Left ventricle myocardium inferior (tissue), 1 donor: ENCODE measurements at regions not wholly inside any gene's neighbourhood (a gene's known extent, or its start where the extent isn't known, plus 50 kb on each side); places are given as distances from the start of the nearest gene placed in this dataset.

Experiments used
- DNase-seq: peaks from one replicate; pipeline ENCODE4 v3.0.0-alpha.2; 2020
- H3K27ac ChIP-seq: fragments of 200-600 bp; replicated peaks from 2 replicates; pipeline ENCODE4 v1.8.0; 2021
- H3K27me3 ChIP-seq: fragments of 200-600 bp; 2 replicates; pipeline ENCODE4 v1.8.0; 2021; ENCODE audit warnings: low read depth
- H3K36me3 ChIP-seq: fragments of 200-600 bp; 2 replicates; pipeline ENCODE4 v1.8.0; 2021
- H3K4me1 ChIP-seq: fragments of 200-600 bp; 2 replicates; pipeline ENCODE4 v1.8.0; 2021
- H3K4me3 ChIP-seq: fragments of 200-600 bp; 2 replicates; pipeline ENCODE4 v1.8.0; 2021; ENCODE audit warnings: mild to moderate bottlenecking, moderate library complexity
- H3K9me3 ChIP-seq: fragments of 200-600 bp; replicated peaks from 2 replicates; pipeline ENCODE4 v1.8.0; 2021
- CTCF ChIP-seq: fragments of 200-600 bp; IDR thresholded peaks from 2 replicates; pipeline ENCODE4 v1.8.0; 2021; ENCODE audit warnings: antibody characterized with exemption, mild to moderate bottlenecking, borderline replicate concordance
- intact Hi-C: fragments of 100-400 bp; cut with micrococcal nuclease; formaldehyde crosslinking; loops from one replicate; pipeline ENCODE4 v1.11.0; 2022
- donor health status: DM: no; HTN: yes; CAD: no; lungs with severe emphysema.

- no peaks in the 10 kb centered on the region for H3K36me3 ChIP-seq
- no peak overlapping the region for H3K4me3 ChIP-seq
- peaks cover 52% of the 10 kb centered on the region for H3K27me3 ChIP-seq
- intact Hi-C loops: no loop called here
- TF ChIP-seq CTCF: no peak
- no peaks in the 10 kb centered on the region for H3K4me1 ChIP-seq
- no peaks in the 10 kb centered on the region for H3K9me3 ChIP-seq
- DNase-seq: peak; percentile 3
- no peak overlapping the region for H3K27ac ChIP-seq
Observed at GRCh38 chr22:49621601-49622210, 206.0 kb downstream of the BRD1 start.

GRCh38 chr22:49620666-49621065 is 207.0 kb downstream of the BRD1 start:
- no peaks in the 10 kb centered on the region for H3K4me1 ChIP-seq
- peak; percentile 5 for DNase-seq
- H3K27me3 ChIP-seq: peaks cover 46% of the 10 kb centered on the region
- intact Hi-C loops: no loop called here
- H3K9me3 ChIP-seq: peaks cover 5% of the 10 kb centered on the region
- TF ChIP-seq CTCF: no peak
- no peaks in the 10 kb centered on the region for H3K36me3 ChIP-seq
- no peak overlapping the region for H3K4me3 ChIP-seq
- H3K27ac ChIP-seq: no peak overlapping the region

- peaks cover 46% of the 10 kb centered on the region for H3K27me3 ChIP-seq
- peaks cover 11% of the 10 kb centered on the region for H3K9me3 ChIP-seq
- intact Hi-C loops: no loop called here
- no peaks in the 10 kb centered on the region for H3K36me3 ChIP-seq
- DNase-seq: peak; percentile 7
- no peak for TF ChIP-seq CTCF
- no peak overlapping the region for H3K27ac ChIP-seq
- no peak overlapping the region for H3K4me3 ChIP-seq
- no peaks in the 10 kb centered on the region for H3K4me1 ChIP-seq
Observed at GRCh38 chr22:49620003-49620556, 207.6 kb downstream of the BRD1 start.

GRCh38 chr22:49619301-49619700 is 208.4 kb downstream of the BRD1 start:
- Histone ChIP-seq H3K27ac (no peak overlapping the region), H3K4me1 (no peaks in the 10 kb centered on the region), H3K27me3 (peaks cover 46% of the 10 kb centered on the region), H3K36me3 (no peaks in the 10 kb centered on the region), H3K4me3 (no peak overlapping the region), H3K9me3 (peaks cover 19% of the 10 kb centered on the region)
- no peak for TF ChIP-seq CTCF
- intact Hi-C loops: no loop called here
- peak; percentile 8 for DNase-seq

GRCh38 chr22:49618677-49618953 is 209.1 kb downstream of the BRD1 start:
- DNase-seq: peak; percentile 3
- Histone ChIP-seq H3K4me3 (no peak overlapping the region), H3K27me3 (peaks cover 48% of the 10 kb centered on the region), H3K36me3 (no peaks in the 10 kb centered on the region), H3K27ac (no peak overlapping the region), H3K4me1 (no peaks in the 10 kb centered on the region), H3K9me3 (peaks cover 25% of the 10 kb centered on the region)
- TF ChIP-seq CTCF: no peak
- intact Hi-C loops: no loop called here
